Esophagus squamous epithelium (tissue), 4 donors: ENCODE measurements at regions not wholly inside any gene's neighbourhood (a gene's known extent, or its start where the extent isn't known, plus 50 kb on each side); places are given as distances from the start of the nearest gene placed in this dataset.

Experiments used
- POLR2A ChIP-seq, 4 donors: fragments of 450-650 bp; IDR thresholded peaks; one replicate each; pipeline ENCODE4 v1.6.1; 2017; ENCODE audit warnings: antibody characterized with exemption in 4 of 4, mild to moderate bottlenecking in 4 of 4, moderate library complexity in 3 of 4
- TF ChIP-seq, protein P1 (sequence below), 6 experiments: fragments of 450-650 bp in 4 of 6; fragments of 200-600 bp in 2 of 6; sonication (generic) in 2 of 6; IDR thresholded peaks; one replicate each; pipeline ENCODE4 v1.5.1; 2016 to 2019; ENCODE audit warnings: antibody characterized with exemption in 6 of 6, mild to moderate bottlenecking in 4 of 6, moderate library complexity in 4 of 6

DNA sequence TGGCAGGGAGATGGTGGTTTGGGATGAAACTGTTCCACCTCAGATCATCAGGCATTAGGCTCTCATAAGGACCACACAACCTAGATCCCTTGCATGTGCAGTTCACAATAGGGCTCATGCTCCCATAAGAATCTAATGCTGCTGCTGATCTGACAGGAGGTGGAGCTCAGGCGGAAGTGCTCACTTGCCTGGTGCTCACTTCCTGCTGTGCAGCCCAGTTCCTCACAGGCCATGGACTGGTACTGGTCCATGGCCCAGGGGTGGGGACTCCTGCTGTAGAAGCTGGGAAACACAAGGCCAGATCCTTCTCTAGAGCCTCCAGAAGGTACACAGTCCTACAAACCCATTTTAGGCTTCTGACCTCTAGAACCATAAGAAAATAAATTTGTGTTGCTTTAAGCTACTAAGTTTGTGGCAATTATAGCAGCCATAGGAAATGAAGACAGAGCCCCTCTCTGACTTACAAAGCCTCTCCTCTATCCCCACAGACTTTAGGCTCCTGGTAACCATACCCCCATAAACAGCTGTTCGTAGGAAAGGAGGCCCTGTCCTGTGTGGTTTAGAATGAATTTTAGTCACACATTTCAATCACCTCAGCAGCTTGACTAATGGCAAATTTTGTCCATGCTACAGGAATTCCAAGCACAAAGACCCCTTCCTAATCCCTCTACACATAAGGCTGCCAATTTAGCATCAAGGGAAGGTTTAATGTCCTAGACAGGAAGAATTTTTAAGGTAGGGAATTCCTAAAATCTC, 206.1 kb upstream of the PHYHIPL start:
- TF ChIP-seq, protein P1, sequence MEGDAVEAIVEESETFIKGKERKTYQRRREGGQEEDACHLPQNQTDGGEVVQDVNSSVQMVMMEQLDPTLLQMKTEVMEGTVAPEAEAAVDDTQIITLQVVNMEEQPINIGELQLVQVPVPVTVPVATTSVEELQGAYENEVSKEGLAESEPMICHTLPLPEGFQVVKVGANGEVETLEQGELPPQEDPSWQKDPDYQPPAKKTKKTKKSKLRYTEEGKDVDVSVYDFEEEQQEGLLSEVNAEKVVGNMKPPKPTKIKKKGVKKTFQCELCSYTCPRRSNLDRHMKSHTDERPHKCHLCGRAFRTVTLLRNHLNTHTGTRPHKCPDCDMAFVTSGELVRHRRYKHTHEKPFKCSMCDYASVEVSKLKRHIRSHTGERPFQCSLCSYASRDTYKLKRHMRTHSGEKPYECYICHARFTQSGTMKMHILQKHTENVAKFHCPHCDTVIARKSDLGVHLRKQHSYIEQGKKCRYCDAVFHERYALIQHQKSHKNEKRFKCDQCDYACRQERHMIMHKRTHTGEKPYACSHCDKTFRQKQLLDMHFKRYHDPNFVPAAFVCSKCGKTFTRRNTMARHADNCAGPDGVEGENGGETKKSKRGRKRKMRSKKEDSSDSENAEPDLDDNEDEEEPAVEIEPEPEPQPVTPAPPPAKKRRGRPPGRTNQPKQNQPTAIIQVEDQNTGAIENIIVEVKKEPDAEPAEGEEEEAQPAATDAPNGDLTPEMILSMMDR (IDR thresholded peaks at IDR 0.05), result no peak
- no peak for TF ChIP-seq POLR2A (IDR thresholded peaks at IDR 0.05)
